ENCODE measurements at regions not wholly inside any gene's neighbourhood (a gene's known extent, or its start where the extent isn't known, plus 50 kb on each side); places are given as distances from the start of the nearest gene placed in this dataset.
A peak's percentile ranks its signal among the peaks of the same experiment; 100 is the strongest.

DNA sequence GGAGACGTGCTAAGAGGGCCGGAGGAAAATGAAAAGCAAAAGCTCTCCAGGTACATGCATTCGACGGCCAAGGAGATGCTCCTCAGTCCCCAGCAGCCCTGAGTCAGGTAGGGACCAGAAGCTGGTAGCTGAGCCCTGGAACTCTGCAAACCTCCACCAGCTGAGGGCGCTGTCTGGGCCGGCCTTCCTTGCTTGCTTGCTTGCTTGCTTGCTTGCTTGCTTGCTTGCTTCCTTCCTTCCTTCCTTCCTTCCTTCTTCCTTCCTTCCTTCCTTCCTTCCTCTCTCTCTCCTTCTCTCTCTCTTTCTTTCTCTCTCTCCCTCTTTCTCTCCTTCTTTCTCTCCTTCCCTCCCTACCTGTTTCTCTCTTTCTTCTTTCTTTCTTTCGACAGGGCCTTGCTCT, 94.6 kb upstream of the RASGRF1 start:
- DNase-seq = peak in 1 of 2 experiments; percentile 35

DNA sequence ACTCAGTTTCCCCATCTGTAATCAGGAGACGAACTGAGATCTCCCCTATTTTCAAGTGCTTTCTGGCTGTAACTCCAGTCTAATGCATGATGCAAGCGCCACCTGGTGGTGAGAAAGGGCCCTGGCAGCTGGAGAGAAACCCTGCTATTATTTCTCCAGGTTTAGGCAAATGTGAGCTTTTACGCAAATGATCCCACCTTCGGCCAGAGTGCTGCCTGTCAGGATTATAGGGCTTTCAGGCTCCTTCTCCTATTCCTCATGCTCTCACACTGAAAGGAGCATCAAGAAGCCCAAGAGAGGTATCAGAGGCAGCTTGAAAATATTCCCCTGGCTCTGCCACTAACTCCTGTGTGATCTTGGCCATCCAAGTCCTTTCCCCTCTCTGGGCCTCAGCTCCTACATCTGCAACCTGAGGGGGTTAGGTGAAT, 93.9 kb upstream of the RASGRF1 start:
- peak; percentile 40 to 73 for DNase-seq

DNA sequence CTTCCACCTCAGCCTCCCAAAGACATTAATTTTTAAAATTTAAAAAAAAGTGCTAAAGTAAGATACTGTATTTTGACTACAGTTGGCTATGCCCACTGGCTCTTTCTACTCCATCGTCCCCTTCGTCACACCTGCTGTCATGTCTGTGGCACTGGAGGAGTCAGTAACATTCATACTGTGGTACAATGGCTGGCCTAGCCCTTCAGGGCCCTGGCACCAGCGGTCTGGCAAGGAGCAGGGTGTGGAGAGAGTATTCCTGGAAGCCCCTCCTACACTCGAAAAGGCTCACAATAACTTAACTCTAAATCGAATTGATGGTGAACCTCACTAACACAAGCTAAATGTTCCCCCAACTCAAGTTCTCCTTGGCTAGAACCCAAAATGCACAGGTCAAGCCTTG, 89.7 kb upstream of the RASGRF1 start:
- no peak for DNase-seq

DNA sequence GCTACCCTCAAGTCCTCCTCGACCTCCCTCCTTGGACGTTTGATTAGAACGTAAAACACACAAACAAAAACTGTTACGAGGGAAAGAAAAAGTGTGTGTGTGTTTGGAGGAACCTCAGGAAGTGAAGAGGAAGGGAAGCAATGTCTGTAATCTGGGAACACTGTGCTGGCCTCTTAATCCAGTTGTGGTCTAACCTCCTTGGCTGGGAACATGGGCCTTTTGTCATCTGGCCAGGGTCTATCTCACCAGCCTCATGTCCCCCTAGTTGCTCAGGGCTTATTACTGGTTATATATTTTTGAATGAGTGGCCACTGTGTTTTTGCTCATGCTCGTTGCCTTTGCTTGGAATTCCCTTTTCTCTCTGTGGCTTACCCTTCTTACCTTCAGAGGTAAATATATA, 89.0 kb upstream of the RASGRF1 start:
- no peak for DNase-seq

DNA sequence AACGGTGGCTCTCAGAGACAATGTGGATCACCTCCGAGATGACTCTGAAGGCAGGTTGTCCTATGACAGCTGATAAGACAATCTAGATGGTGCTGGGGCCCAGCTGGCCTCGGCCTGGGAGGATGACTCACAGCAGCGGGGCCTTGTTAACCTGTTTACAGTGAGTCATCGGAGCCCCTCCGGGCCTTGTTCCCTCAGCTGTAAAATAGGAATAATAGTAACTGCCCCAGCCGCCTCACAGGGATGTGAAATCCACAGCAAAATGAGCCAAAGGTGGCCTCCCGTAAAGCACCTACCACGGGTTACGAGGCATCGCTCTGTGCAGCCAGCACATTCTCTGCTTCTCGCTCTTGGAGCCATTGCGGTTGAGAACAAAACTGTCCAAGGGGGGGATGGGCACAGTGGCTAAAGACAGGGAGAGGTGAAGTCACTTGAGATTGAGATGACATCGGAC, 88.6 kb upstream of the RASGRF1 start:
- no peak for DNase-seq

DNA sequence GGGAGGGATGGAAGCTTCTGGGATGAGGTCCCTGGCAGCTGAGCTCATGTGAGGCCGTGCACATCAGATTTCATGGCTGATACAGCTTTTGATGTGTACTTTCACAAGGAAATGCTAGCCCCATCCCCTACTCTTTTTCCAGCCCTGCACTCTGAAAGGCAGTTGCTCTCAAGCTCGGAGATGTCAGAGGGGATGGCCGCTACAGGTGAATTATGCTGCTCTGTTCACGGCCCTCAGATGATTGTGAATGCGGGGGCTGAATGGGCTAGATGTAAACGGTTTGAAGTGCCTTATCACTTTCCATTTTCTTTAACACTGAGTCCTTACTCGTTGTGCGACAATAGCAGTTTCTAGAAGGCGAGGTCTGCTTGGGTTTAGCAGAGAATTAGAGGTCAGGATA, 88.0 kb upstream of the RASGRF1 start:
- DNase-seq = no peak

DNA sequence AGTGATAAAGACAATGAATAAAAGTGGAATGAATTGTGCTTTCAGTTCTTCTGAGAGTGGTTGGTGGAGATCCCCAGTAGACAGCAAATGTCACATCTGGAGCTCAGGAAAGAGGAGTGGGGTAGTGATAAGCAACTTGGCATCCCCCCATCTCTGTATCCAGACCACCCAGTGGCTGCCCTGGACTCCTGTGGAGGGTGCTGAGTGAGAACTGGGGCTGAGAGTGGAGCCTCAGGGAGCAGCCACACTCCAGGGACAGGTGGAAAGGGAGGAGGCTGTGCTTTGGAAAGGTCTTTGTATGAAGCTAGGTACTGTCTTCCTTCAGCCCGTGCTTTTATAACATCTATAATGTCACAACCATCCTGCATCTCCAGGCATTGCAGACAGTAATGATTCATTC, 85.6 kb upstream of the RASGRF1 start:
- DNase-seq = no peak

DNA sequence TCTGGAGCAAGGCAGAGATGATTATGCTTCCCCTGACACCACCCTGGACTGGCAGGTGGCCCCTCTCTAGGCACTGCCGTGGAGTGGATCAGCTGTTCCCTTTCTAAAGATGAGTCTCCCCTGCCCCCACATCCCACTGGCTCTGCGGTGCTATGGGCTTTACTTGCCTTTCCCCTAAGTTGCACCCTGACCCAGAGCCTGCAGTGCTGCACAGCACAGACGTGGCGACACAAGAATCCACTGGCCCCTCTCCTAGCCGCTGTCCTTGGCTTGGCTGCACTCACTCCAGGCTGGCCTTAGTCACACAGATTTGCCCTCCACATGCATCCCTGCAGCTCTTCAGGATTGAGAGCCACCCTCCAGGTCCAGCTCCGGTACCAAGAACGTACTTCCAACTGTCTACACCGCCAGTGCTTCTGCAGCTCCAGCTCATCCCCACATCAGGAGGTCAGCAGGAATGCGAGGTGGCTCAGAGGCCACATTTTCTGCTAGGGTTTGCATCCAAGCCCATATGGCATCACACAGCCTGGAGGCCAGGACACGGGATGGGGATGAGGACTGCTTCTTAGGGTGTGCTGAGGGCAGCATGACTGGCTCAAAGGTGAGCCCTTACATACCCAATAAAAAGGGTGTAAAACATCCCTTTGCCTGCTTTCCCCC, 82.4 kb upstream of the RASGRF1 start:
- peak; percentile 49 to 78 for DNase-seq

DNA sequence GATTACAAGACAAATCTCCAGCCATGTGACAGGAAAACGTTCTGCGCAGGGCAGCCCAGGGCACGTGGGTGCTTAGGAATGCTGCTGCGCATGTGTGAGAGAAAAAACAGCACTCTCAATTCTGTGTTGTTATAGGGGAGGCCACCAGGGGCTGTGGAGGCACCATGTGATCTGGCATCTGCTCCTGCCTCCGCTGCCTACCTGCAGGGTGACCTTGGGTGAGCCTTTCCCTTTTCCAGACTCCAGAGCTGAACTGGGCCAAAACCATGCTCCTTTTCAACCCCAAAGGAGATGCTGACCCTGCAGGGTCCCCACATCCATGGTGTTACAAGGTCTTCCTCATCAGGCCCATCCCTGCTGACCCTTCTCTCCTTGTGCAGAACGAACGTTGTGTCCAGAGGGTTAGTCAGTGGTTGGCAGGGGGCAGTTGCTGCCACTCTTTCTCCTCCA, 81.5 kb upstream of the RASGRF1 start:
- peak; percentile 11 to 32 for DNase-seq

DNA sequence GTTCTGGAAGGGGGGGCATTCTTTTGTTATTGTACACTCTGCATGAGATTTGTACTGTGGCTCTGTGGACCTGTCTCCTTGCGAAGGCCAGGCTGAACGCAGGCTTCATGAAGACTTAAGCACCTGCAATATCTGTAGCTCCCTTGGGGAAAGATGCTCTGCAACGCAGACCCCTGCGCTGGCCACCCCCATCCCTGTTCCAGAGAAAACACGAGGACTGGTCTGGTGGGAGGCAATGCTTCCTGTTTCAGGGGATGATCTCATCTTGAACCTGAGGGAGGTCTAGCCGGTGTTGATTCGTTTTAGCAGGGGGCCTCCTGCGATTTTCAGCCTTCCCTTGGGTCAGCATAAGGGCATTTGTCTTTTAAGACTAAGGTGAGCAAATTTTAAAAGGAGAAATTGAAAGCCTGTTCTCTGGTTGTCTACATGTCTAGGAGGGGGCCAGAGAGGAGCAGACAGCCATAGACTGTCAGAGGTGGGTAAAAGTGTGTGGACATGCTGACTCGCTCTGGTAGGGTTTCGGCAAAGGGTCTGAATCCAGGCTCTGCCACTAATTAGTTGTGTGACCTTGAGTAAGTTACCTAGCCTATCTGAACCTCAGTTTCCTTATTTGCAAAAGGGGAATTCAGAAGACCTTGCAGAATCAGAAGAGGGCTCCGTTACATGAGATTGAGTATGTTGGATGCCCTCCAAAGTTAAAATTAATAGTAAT, 80.9 kb upstream of the RASGRF1 start:
- no peak for DNase-seq

DNA sequence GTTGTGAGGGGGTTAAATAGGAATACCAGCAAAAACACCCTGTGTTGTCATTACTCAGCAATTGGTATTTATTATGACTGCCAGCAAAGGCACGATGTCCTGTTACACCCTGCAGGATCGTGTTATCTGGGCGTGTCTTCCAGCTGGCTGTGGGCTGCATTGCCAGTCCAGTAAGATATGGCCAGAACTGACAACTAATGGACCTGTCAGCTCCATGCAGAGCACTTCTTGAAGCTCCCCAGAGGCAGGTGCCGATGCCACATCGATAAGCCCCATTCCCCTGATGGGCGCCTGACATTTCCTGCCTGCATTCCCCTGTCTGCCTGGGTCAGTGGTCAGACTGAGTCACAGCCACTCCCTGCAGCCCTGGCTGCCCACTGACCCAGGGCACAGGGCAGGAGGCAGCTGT, 79.7 kb upstream of the RASGRF1 start:
- no peak for DNase-seq

DNA sequence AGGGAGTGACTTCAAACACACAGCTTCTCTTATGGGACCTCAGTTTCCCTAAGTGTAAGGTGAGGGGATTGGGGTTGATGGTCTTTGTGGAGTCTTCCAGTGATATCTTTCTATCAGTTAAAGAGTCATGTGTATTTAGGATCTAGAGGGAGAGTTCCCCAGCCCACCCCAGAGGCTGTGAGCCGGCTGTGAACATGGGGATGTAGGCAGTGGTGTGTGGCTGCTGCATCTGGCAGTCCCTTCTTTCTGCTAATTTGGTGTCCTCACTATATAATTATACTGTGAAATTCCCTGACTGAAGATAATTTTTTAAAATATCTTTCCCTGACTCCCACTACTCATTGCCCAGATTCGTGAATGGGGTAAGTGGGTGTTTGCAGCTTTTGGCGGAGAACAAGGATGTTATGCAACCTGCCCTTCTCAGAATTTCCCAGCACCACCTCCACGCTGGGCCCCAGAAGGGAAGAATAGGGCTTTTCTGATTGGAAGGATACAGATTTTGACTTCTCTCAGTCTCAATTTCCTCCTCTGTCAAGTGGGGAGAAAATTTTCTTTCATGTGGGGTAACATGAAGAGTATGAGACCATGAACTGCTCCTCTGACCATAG, 79.0 kb upstream of the RASGRF1 start:
- no peak for DNase-seq

DNA sequence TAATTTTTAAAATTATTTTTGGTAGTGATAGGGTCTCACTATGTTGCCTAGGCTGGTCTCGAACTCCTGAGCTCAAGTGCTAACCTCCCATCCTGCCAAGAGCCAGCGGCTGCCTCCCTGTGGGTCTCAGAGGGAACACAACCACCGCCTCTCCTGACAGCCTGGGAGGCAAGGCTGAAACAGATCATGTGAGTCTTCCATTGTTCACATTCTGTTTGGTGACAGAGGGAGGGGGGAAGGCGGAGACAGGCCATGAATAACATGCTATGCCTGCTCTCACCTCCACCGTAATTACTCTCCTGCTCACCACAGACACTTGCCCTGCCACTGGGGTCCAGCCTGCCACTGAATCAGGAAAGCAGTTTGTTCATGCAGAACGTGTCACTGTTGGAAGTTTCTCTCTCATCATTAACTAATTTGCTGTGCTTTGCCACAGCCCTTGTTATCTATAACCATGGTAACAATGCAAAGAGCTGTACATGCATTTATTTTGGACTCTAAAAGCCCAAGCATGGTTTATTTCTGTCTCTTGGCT, 78.4 kb upstream of the RASGRF1 start:
- DNase-seq = peak in 1 of 2 experiments; percentile 33

DNA sequence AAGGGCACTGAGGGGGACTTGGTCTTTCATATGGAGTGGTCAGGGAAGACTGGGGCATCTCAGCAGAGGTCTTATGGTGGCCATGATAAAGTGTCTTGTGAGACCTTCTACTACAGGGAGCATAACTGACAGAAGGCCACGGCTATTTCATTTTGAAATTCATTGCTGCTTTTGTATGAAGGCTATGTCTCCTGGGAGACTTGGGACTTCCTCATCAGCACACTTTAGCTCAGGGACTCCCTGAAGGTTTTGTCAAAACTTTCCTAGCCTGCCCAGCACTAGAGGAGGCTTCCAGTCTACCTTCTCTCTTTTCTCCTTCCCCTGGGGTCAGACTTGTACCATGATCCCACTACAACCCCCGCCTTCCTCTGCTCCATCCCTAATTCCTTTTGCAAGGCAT, 77.2 kb upstream of the RASGRF1 start:
- no peak for DNase-seq

DNA sequence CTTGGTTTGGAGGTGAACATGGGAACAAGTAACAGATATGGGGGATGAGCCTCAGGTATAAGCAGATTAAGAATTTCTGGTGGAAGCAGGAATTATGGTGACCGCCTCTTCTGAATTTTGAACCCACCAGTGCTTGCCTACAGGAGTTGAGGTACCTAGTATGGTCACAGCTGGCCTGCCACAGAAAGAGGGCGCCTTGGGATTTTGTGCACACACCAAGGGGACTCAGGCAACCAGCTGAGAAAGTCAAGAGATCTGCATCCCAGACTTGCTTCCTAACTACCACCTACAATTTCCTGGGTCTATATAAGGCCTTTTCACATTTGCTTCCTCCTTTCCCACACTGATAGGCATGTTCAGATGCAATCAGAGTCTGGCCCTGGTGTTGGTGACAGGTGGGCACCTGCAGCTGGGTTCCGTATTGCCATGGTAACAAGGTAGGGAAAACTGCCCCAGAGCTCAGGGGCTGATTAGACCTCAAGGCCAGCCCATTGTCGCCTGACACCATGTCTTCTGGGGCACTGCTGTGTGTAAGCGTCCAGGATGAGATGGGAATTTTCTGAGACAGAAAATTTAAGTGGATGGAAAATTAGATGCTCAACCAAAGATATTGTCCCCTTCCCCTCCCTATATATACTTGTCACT, 75.9 kb upstream of the RASGRF1 start:
- no peak for DNase-seq

DNA sequence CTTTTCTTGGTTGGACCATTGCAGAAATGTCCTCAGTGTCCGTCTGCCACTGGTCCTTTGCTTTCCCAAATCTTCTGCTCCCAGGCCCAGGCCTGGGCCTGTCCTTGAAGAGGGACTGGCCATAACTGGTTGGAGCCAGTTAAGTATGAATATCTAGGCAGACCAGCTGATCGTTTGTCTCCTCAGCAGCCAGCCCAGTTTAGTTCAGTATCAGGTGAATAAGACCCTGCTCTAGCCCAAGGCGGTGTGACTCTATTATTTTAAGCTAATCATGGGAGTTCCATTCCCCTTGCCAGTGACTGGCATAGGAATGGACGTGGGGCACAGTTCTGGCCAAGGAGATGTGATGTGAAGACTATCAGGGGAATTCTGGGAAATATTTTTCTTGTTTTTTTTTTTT, 73.9 kb upstream of the RASGRF1 start:
- DNase-seq = no peak

DNA sequence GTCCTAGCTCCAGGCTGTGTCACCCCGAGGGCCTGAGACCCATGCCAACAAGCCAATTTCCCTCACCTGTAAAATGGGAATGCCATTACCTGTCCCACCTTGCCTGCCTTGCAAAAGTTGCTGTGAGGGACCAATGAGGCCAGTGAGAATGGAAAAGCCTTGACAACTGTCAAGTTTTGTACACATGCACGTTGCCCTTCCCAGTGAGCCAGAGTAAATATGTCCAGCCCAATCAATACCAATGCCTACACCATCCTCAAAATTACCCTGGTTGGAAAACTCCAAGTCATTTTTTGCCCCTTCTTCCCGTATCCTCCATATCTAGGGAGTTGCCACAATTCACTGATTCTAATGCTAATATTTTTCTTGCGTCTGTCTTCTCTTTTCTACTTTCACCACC, 73.5 kb upstream of the RASGRF1 start:
- no peak for DNase-seq

DNA sequence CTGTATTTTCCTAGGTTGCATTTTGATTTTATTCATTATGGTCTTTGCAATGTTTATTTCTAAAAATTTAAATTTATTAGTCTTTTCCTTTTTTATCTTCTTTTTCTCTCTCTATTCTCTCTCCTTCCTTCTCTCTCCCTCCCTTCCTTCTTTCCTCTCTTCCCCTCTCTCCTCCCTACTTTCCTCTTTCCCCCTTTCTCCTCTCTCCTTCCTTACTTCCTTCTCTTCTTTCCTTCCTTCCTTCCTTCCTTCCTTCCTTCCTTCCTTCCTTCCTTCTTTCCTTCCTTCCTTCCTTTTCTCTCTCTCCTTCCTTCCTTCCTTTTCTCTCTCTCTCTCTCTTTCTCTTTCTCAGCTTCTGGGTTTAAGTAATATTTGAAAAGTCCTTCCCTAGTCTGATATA, 72.8 kb upstream of the RASGRF1 start:
- no peak for DNase-seq

DNA sequence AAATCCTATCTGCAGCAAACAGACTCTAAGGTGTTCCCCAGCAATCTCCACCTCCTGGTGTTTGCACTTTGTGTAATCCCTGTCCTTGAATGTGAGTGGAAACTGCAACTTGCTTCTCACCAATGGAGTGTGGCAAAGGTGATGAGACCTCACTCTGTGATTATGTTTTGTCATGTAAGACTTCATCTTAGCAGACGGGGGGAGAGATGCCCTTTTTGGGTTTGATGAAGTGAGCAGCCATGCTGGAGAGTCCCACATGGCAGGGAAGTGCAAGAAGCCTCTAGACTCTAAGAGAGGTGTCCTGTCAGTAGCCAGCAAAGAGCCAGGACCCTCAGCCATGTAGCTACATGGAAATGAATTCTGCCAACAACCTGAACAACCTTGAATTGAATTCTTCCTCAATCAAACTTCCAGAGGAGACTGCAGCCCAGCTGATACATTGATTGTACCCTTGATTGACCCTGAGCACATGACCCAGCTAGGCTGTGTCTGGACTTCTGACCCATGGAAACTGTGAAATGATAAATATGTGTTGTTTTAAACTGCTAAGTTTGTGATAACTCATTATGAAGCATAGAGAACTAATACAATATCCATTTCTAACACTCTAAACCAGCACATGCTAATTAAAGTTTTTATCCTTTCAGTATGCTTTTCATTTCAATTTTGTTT, 71.4 kb upstream of the RASGRF1 start:
- DNase-seq = no peak

DNA sequence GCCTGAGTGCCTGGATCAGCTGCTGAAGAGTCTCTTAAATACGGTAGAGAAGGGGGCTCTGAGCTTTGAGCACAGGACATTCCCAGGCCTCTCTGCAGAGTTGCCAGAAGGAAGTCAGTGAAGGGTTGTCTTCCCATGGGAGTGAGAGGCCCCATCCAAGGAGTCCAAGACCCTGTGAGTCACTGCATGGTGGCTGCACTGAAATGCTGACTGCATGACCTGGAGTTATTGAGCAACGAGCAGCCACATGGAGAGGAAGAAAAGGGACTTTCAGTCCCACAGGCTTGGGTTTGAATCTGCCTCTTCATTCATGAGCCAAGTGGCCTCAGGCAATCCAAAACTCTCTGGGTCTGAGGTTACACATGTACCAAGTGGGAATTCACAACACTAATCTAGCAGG, 69.6 kb upstream of the RASGRF1 start:
- no peak for DNase-seq

DNA sequence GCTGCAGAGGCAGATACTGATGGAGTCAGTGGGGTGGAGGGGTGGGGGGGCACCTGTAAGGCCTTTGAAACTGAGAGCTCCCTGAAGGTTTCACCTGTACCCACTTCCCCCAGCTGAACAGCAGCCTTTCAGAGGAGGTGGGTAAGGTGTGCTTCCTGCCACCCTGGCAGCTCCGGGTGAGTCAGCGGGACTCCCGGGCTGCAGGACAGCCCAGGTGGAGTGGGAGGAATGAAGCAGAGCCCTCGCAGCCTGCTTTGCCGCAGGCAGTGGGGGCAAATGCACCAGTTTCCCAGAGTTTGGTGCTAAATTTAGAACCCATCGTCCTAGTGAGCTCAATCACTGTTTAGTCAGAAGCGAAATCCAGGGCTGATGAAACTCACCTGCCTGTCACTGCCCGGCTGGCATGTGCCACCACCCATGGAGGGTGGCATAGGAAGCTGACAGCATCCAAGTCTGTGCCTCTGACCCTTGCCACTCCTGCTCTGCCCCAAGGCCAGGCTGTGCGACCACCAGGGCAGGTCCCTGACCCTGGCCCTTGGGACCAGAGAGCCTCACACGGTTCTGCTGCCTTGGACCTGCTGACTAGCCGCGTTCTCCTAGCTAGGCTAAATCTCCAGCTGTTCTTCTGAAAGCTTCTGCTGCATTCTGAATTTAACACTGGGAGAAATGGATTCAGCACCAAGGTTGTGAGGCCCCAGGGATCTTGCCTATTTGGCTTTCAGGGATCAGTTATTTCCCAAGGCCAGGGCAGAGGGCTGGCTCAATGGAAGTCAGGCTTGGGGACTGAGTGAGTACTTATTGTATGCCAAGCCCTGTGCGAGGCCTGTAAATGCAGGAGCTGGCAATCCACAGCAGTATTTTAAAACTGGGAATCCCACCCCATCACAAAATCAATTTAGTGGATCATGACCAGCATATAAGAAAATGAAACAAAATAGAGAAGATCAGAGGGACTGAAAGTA, 67.3 kb upstream of the RASGRF1 start:
- DNase-seq = no peak
